ENCODE measurements at regions not wholly inside any gene's neighbourhood (a gene's known extent, or its start where the extent isn't known, plus 50 kb on each side); places are given as distances from the start of the nearest gene placed in this dataset.

DNA sequence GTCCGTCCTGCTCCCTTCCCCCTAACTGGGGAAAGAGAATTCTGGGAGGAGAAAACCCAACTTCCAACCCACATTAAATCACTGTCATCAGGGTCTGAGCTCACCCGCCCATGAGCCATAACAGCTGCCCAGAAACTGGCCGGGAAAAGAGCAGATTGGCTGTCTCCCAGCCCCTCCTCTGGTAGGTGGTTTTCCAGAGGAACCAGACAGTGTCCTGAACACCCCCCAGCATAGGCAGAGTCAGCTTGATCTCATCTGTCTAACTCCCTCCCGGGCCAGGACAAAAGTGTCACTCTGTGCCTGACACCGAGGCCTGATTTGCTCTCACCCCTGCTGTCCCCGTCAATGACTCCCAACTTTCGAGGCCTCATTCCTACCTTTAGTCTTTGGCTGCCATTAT is 197.0 kb downstream of the AXIN2 start:
- no peak for DNase-seq

GRCh38 chr17:65362826-65363225 is 198.6 kb downstream of the AXIN2 start:
- DNase-seq = no peak

- DNase-seq = no peak
Measured at GRCh38 chr17:65360961-65361552, 200.4 kb downstream of the AXIN2 start.

GRCh38 chr17:65359016-65359415 is 202.4 kb downstream of the AXIN2 start:
- DNase-seq = no peak

DNA sequence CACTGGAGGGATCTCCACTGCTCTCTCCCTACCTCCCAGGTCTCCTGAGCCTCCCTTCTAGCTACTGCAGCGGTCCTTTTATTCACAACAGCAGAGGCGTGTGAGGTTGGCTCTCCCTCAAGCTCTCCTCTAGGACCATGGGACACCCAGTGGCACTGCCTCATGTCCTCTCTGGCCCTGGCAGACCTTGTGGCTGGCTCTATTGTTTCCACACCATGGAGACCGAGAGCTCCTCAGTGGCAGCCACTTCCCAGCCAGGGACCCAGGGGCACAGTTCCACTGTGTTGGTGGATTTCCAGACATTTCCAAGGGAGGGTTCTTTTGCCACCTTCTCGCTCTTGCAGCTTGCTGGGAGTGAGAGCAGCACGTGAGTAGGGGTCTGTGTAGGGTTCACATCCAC is 204.9 kb downstream of the AXIN2 start:
- no peak for DNase-seq

GRCh38 chr17:65355246-65355645 is 206.2 kb downstream of the AXIN2 start:
- DNase-seq = no peak

DNA sequence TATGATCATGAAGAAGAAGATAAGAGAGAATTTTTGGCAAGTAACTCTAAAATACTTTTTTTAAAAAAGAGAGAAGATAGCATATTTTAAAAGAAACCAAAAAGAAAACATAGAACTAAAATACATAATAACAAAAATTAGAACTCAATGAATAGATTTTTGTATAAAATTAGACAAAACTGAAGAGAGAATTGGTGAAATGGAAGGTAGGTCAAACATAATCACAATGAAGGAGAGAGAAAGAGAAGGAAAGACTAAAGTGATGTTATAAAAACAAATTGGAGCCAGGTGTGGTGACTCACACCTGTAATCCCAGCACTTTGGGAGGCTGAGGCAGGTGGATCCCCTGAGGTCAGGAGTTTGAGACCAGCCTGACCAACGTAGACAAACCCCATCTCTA is 211.5 kb downstream of the AXIN2 start:
- DNase-seq = no peak

GRCh38 chr17:65346166-65346565 is 209.0 kb downstream of the RGS9 start:
- no peak for DNase-seq

DNA sequence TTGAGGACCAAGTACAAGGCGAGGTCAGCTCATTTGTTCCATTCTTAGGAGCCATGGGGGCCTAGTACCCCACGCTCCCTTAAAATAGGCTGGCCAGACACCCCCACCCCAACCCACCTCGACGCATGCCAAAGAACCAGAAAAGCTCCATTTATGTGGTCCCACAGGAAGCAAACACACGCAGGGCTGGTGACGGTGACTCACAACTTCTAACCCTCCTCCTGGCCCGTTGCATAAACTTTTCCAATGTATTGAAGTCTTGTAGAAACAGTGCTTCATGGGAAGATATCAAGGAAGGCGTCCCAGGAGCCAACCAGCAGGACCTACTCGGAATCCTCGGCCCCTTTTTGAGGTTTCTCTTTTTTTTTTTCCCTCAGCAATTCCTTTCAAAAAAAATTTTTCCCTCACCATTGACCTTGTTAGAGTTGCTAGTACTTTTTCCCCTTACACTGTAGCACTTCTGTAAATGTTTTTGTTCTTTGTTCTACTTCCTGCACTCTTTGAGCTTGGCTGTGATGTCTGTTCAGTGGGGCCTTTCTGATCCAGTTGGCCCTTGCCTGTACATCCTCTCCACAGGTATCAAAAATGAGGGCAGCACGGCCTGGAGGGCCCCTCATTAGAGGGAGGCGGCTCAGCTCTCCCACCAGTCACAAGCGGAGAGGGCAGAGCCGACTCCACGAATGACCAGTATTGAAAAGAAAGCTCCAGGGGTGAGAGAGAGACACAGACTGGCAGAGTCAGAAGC is 208.3 kb downstream of the RGS9 start:
- DNase-seq = no peak

GRCh38 chr17:65340401-65340800 is 203.2 kb downstream of the RGS9 start:
- no peak for DNase-seq

DNA sequence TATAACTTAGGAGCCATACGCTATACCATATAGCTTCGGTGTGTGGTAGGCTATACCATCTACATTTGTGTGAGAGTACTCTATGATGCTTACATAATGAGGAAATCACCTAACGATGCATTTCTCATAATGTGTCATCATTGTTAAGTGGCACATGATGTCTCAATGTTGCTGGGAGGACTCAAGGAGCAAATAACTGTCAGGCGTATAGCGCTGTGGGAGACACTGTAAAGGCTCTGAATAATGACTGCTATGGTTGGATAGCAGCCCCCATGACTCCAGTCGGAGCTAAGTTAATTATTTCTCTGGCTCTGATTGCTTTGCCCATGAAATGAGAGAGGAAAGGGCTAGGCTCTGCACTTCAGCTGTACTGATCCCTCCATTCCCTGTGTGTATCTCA is 197.2 kb downstream of the RGS9 start:
- DNase-seq = no peak

DNA sequence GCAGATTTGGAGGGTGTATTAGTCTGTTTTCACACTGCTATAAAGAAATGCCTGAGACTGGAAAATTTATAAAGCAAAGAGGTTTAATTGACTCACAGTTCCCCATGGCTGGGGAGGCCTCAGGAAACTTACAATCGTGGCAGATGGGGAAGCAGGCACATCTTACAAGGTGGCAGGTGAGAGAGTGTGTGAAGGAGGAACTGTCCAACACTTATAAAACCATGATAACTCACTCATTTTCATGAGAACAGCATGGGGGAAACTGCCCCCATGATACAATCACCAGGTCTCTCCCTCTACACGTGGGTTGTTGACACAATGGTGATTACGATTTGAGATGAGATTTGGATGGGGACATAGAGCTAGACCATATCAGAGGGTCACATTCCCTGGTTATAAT is 195.6 kb downstream of the RGS9 start:
- no peak for DNase-seq

GRCh38 chr17:65332375-65332774 is 195.2 kb downstream of the RGS9 start:
- no peak for DNase-seq

GRCh38 chr17:65328567-65328966 is 191.4 kb downstream of the RGS9 start:
- no peak for DNase-seq

- DNase-seq = no peak
Measured at GRCh38 chr17:65324611-65325342, 187.6 kb downstream of the RGS9 start.

DNA sequence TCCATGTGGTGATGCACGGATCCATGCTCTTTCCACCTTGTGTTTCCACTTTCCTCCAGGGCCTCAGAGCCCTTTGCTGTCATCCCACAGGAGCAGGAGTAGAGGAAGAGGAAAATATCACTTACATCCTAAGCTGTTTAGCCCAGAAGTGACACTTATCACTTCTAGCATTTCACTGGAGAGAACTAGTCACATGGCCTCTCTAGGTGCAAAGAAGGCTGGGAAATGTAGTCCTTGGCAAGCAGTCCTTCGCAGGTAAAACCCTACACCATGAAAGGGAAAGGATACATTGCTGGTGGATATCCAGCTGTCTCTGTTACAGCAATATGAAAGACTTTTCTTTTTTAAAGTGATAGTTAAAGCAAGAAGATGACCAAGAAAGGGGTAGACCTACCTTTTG is 185.9 kb downstream of the RGS9 start:
- no peak for DNase-seq

GRCh38 chr17:65320820-65321219 is 183.7 kb downstream of the RGS9 start:
- no peak for DNase-seq

GRCh38 chr17:65314212-65314611 is 177.0 kb downstream of the RGS9 start:
- no peak for DNase-seq

DNA sequence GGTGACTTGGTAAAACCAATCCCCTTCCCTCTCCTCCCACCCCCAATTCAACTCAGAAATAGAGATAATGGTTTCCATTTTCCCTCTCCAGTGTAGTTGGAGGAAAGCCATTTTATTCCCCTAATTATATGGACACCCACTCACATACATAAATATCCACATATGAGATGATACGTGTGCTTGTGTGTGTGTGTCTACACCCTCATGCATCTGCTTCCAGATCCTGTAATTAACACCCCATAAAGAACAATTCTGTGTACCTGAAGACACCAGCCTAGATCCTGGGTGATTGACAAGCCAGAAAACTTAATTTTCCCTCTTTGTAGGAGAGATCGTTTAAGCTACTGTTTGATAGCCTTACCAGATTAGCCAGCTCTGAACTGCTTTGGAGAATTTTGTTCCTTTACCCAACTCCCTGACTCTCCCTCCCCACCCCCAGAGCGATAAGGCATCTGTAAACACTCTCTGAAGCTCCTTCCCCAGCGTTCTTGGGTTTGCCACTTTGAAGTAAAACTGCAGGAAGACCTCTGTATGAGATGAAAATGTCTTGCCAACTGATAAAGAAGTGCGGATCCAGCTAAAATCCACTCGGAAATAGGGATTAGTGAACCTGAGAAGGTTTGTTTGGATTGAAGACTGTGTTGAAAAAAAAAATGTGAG is 175.7 kb downstream of the RGS9 start:
- no peak for DNase-seq

GRCh38 chr17:65311261-65311660 is 174.1 kb downstream of the RGS9 start:
- DNase-seq = no peak

- DNase-seq = no peak
Measured at GRCh38 chr17:65307961-65308316, 170.8 kb downstream of the RGS9 start.

DNA sequence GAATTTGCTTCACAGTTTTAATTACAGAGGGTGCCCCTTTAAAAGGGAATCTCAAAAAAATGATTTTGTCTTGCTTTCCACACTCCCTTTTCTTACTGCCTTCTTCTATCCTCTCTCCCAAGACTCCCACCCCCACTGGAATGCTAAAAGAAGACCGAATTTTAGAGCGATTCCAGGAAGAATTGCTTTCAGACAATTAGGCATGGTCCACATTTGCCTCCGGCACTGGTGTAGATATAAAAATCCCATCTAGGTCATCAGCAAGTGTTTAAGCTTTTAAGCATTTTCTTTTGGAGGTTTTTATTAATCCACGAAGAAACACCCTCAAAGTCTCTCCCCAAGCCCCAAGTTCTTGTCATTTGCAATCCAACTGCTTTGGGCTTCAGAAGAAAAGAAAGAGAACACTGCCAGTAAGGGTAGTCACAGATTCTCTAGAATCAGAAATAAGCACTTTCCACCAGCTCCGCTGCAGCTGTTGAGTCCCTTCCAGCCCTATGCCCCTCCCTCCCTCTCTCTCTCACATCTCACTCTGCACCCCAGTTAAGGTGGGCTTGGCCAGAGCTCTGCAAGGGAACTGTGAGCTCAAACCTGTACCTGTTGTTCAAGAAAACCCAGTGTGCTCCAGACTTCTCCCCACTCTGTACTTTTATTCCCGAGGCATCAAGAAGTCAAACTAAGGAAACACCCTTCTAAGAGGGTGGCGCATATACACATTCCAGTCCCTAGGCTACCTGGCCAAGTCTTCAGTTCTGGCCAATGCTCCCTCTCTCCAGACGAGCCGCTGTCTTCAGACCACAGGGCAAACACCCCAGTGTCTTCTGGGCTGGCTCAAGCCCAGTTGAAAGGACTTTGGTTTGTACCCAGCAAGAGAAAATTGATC is 170.2 kb downstream of the RGS9 start:
- DNase-seq = no peak

DNA sequence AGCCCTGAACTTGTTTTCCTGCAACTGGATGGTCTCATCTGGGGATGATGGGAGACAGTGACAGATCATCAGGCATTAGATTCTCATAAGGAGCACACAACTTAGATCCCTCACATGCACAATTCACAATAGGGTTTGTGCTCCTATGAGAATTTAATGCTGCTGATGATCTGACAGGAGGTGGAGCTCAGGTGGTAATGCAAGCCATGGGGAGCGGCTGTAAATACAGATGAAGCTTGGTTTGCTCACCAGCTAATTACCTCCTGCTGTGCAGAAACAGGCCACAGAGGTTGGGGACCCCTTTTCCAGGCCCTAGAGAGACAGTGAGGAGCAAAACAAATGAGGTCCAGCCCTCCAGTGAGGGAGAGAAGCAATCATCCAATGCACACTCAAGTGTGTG is 168.6 kb downstream of the RGS9 start:
- no peak for DNase-seq

All from inflammatory macrophage (primary cell).